ENCODE measurements at regions not wholly inside any gene's neighbourhood (a gene's known extent, or its start where the extent isn't known, plus 50 kb on each side); places are given as distances from the start of the nearest gene placed in this dataset.

DNA sequence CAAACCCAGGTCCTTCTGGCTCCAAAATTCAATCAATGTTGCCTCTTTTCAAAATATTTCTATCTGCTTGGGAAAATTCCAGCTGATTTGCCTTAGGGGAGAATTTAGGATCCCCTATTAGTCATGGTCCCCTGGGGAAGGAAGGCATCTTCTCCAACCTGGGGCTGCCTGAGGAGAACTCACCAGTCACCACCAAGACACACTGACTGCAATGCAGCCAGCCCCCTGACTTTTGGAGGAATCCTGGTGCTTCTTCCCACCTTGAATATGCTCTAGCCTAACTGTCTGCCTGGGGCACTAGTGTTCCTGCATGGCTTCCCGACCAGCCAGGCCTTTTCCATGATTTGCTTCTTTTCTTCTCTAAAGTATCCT is 71.8 kb upstream of the BCL2L14 start:
- peaks cover 0 to 3% (median 0%) of the 10 kb centered on the region in 3 donors for H3K27me3 Mint-ChIP-seq (ENCODE audit: low read depth in 3 of 3)
- H3K36me3 Mint-ChIP-seq: no peaks in the 10 kb centered on the region
- Histone ChIP-seq H3K27ac (ENCODE audit: low read depth in 1 of 2, low read length in 2 of 2) (no peak overlapping the region), H3K9me3 (replicated peaks in 1 of 2; ENCODE audit: control insufficient read depth in 1 of 2, insufficient read depth in 1 of 2, low read length in 2 of 2) (no peaks in the 10 kb centered on the region), H3K4me2 (replicated peaks; ENCODE audit: extremely low read depth, low read length, poor library complexity, severe bottlenecking) (no peak overlapping the region), H3K4me3 (replicated peaks in 1 of 3; ENCODE audit: low read depth in 2 of 3, low read length in 3 of 3) (no peak overlapping the region), H3K36me3 (replicated peaks in 1 of 2; ENCODE audit: control insufficient read depth in 1 of 2, insufficient read depth in 2 of 2, low read length in 2 of 2) (no peaks in the 10 kb centered on the region), H3K4me1 (ENCODE audit: control insufficient read depth in 1 of 2, insufficient read depth in 2 of 2, low read length in 2 of 2) (no peaks in the 10 kb centered on the region), H3K27me3 (ENCODE audit: control insufficient read depth in 2 of 2, insufficient read depth in 2 of 2, low read length in 2 of 2) (no peaks in the 10 kb centered on the region), H3K79me2 (ENCODE audit: insufficient read depth, low read length) (no peaks in the 10 kb centered on the region), H2AFZ (ENCODE audit: insufficient read depth, low read depth, low read length, poor library complexity, severe bottlenecking) (no peak overlapping the region), H3K9ac (ENCODE audit: insufficient read depth, low read length, poor library complexity, severe bottlenecking) (no peak overlapping the region), H4K20me1 (ENCODE audit: insufficient read depth, low read length) (no peaks in the 10 kb centered on the region)
- H3K9me3 Mint-ChIP-seq: peaks cover 0 to 10% (median 0%) of the 10 kb centered on the region in 7 donors
- H3K4me3 Mint-ChIP-seq: no peak overlapping the region
- H3K27ac Mint-ChIP-seq: no peak overlapping the region
- TF ChIP-seq, protein P1, sequence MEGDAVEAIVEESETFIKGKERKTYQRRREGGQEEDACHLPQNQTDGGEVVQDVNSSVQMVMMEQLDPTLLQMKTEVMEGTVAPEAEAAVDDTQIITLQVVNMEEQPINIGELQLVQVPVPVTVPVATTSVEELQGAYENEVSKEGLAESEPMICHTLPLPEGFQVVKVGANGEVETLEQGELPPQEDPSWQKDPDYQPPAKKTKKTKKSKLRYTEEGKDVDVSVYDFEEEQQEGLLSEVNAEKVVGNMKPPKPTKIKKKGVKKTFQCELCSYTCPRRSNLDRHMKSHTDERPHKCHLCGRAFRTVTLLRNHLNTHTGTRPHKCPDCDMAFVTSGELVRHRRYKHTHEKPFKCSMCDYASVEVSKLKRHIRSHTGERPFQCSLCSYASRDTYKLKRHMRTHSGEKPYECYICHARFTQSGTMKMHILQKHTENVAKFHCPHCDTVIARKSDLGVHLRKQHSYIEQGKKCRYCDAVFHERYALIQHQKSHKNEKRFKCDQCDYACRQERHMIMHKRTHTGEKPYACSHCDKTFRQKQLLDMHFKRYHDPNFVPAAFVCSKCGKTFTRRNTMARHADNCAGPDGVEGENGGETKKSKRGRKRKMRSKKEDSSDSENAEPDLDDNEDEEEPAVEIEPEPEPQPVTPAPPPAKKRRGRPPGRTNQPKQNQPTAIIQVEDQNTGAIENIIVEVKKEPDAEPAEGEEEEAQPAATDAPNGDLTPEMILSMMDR (IDR thresholded peaks at IDR 0.05): no peak
- DNase-seq: no peak
- no peaks in the 10 kb centered on the region for H3K4me1 Mint-ChIP-seq
- WGBS (ENCODE audit: insufficient coverage): 88% methylated on average over 1 of the region's 1 CpG
- intact Hi-C loops (cut with micrococcal nuclease): no loop called here

DNA sequence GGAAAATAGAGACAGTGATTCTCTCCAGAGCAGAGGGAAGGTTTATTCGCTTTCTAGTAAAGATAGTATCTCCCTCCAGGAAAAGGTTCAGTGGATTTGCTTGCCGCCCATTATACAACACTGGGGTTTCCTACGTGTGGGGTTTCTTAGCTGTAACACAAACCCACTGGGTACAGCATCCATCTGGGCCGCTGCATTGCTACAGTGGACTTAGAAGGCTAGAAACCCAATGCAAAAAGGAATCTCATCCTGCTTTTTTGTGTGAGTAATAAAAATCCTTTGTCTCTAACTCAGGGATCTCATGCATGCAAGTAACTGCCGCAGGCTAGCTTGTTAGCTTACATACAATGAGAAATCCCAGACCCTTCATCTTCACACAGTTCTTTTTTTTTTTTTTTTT is 67.1 kb upstream of the BCL2L14 start:
- TF ChIP-seq, protein P1 (IDR thresholded peaks at IDR 0.05): no peak
- no peak overlapping the region for H3K4me3 ChIP-seq (replicated peaks in 1 of 3; ENCODE audit: low read depth in 2 of 3, low read length in 3 of 3)
- H3K4me3 Mint-ChIP-seq: no peak overlapping the region
- H3K9me3 ChIP-seq (replicated peaks in 1 of 2; ENCODE audit: control insufficient read depth in 1 of 2, insufficient read depth in 1 of 2, low read length in 2 of 2): no peaks in the 10 kb centered on the region
- no CpG with 5 or more reads among the region's 5 CpGs for WGBS (ENCODE audit: insufficient coverage)
- H3K4me2 ChIP-seq (replicated peaks; ENCODE audit: extremely low read depth, low read length, poor library complexity, severe bottlenecking): no peak overlapping the region
- no peak for DNase-seq
- peaks cover 0 to 4% (median 2%) of the 10 kb centered on the region in 7 donors for H3K9me3 Mint-ChIP-seq
- H3K79me2 ChIP-seq (ENCODE audit: insufficient read depth, low read length): no peaks in the 10 kb centered on the region
- no peaks in the 10 kb centered on the region for H3K36me3 Mint-ChIP-seq
- H3K27ac Mint-ChIP-seq: no peak overlapping the region
- intact Hi-C loops (cut with micrococcal nuclease): no loop called here
- no peaks in the 10 kb centered on the region for H3K27me3 ChIP-seq (ENCODE audit: control insufficient read depth in 2 of 2, insufficient read depth in 2 of 2, low read length in 2 of 2)
- peaks cover 13 to 14% of the 10 kb centered on the region in 2 donors for H3K4me1 ChIP-seq (ENCODE audit: control insufficient read depth in 1 of 2, insufficient read depth in 2 of 2, low read length in 2 of 2)
- H4K20me1 ChIP-seq (ENCODE audit: insufficient read depth, low read length): no peaks in the 10 kb centered on the region
- no peak overlapping the region for H3K9ac ChIP-seq (ENCODE audit: insufficient read depth, low read length, poor library complexity, severe bottlenecking)
- H2AFZ ChIP-seq (ENCODE audit: insufficient read depth, low read depth, low read length, poor library complexity, severe bottlenecking): no peak overlapping the region
- peaks cover 18% of the 10 kb centered on the region for H3K4me1 Mint-ChIP-seq
- H3K27ac ChIP-seq (ENCODE audit: low read depth in 1 of 2, low read length in 2 of 2): no peak overlapping the region
- peaks cover 0 to 3% (median 0%) of the 10 kb centered on the region in 3 donors for H3K27me3 Mint-ChIP-seq (ENCODE audit: low read depth in 3 of 3)
- no peaks in the 10 kb centered on the region for H3K36me3 ChIP-seq (replicated peaks in 1 of 2; ENCODE audit: control insufficient read depth in 1 of 2, insufficient read depth in 2 of 2, low read length in 2 of 2)
